Activated CD4-positive, alpha-beta T cell treated with anti-CD3 and anti-CD28 coated beads, Interleukin-10, Interleukin-2, amounts not matched to agents 100 ng/mL and 50 ng/mL, durations not matched to agents 16 hours and 8 hours (primary cell): ENCODE measurements at regions not wholly inside any gene's neighbourhood (a gene's known extent, or its start where the extent isn't known, plus 50 kb on each side); places are given as distances from the start of the nearest gene placed in this dataset.

Experiments used
- DNase-seq: peaks from one replicate; pipeline ENCODE4 v3.0.0-alpha.2; 2020

DNA sequence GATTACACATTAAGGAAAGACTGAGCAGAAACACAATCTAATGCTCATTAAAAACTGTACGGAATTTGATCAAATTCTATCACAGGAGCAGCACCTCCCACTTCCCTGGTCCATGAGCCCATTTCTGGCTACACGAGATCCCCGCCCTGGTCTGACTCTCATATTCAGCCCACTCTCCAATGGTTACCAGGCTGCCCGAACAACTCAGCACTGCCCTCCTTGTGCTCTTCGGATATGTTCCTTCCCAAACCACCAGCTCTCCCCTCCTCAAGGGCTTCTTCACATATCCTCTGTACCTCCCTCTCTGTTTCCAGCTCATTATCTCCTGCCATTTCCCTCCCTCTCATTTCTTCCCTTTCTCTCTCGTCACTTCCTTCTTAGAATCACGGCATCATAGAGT is 180.5 kb downstream of the RSL24D1 start:
- no peak for DNase-seq

DNA sequence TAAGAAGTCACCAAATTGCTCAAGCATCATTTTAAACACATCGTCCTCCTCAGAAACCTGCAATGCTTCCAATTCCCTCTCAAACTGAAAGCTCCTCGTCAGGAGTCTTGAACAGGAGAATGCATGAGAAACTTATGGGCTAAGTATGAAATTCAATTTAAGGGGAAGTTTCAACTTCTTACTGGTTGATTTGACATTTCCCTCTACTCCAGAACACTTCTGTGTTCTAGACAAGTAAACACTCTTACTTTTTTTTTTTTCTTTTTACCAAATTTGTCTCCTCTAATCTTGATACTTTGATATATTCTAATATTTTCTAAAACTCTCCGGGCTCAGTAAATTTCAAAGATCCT is 181.7 kb downstream of the RSL24D1 start:
- DNase-seq: no peak

DNA sequence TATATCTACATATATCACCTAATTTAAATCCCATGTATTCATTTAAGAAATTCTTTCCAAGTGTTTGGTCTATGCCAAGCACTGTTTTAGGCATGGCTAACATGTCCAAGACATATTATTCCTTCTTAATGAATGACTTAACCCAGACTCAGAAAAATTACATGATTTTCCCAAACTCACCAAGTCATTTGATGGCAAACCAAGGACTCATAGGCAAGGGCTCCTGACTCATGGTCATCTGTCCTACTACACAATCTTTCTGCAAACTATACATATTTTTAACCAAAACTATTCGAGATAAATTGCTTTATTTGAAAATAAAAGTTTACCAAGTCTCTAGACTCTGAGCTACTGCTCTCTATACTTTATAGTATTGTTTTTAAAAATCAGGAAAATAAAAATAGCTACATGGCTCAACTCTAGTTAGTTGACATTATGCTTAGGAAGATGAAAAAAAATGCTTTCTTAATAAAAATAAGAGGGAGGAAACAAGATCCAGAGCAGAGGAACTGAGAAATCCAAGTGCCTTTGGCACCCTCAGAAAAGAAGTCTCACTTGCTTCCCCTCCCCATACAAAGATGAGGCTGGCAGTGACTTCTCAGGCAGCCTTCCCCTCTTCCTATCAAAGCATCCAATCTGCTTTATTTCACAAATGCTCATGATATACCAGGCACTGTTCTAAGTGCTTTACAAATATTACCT is 182.2 kb downstream of the RSL24D1 start:
- no peak for DNase-seq

DNA sequence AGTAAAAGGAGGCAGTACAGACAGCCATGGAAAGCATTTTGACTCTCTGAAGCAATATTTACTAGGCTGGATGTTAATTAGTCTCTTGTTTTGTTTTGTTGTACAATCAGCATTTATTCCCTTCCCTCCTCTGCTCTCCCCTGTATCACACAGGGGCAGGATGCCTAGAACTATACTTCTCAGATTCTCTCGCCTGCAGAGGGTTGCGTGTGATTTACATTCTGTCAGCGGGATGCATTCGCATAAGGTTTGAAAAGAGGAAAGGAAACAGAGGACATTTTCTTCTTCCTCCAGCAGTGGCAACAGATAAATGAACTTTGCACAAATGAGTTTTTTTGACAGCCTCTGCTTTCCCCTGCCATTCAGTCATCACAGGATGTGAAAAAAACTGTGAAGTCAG is 188.3 kb downstream of the RSL24D1 start:
- no peak for DNase-seq

DNA sequence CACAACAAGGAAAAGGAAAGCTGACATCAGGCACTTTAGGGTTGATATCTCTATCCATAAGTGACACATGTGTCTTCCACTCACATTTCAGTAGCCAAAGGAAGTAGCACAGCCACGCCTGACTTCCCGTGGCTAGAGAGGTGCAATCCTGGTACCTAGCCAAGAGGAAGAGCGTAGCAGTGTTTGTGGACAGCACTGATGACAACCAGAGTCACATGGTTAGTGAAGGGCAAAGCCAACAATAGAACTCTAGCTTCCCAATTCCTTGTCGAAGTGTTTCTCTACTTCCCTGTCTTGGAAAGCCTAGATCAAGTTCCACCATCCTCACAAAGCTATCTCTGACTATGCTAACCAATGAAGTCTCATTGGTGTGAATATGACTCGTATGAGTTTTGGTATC is 189.2 kb downstream of the RSL24D1 start:
- DNase-seq: no peak

DNA sequence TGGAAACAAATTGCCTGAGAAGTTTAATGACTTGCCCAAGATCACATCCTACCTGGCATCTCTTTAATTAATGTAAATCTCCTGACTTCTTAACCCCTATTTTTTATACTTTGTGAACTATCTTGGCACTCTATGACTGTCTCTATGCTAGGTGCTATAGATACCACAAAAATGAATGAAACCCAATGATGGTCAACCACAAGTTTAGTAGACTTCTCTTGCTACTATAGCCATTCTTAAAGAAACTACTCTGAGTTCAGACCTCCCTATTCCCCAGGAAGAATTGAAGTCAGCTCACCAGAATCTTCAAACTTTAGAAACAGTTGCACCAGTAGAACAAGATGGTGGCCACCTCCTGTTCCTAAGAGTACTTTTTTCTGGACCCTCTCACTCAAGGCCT is 191.1 kb downstream of the RSL24D1 start:
- DNase-seq: no peak

DNA sequence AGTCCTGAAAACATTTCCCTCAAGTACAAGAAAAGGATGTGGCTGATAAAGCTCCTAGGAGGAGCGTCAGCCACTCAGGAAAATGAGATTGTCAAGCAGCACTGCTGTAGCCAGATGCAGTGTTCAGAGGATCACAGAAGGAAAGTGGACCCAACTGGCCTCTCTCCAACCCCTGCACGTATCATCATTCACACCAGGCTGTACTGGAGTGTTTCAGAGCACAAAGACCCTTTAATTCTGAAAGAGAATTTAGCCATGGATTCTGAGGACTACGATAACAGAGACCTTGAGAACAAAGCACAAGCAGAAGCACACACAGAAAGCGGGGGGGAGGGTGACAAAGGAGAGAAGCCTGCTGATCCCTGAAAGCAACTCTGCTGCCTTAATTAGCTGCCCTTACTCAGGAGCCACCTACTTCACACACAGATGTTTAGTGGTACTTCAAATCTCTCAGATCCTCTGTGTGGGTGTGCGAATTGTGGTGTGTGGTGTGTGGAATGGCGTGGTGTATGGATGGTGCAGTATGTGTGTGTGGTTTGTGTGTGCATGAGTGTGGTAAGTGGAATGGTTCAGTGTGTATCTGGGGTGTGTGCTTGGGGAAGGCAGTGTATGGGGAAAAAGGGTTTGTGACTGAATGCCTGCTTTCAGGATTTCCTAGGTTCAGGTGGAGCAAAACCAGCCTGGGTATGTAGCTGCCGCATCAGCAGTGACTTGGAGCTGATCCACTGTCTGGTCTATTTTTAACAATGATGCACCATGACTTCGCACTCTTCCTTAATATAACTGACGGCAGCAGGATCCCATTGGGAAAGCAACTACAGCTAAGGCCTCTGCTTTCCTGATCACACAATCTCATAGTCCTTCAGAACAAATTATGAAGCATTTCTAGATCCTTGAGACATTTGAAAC is 192.5 kb downstream of the RSL24D1 start:
- DNase-seq: no peak

DNA sequence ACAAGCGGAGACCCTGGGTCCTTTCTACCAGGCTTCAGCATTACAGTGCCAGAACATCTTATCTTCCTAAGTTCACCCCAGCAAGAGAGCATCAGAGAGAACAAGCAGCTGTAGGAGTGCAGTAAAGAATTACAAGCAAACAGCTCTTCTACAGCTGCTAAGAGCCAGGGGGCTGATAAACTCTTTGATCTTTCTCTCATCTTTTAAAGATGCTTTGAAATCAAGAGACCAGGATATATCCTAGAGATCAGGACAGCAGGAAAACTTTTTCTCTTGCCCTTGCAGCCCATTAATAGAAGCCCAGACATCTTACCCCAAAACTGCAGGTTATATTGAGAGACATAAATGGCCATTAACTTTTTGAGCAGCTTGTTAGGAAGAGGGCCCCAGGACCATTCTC is 198.1 kb downstream of the RSL24D1 start:
- DNase-seq: no peak

DNA sequence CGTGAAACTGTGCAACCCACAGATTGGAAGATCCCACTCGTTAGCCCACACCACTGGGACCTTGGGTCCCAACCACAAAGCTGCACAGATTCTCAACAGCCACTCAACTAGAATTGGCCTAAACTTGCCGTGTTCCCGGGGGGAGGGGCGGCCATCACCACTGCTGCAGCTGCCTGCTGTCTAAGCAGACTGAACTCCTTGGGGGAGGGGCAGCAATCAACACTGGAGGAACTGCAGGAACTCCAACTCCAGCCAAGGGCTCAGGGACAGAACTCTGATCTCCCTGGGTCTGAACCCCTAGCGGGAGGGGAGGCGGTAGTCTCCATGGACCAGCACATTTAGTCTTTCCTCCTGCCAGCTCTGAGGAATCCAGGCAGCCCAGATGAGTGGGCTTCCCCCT is 205.9 kb downstream of the RSL24D1 start:
- DNase-seq: no peak

DNA sequence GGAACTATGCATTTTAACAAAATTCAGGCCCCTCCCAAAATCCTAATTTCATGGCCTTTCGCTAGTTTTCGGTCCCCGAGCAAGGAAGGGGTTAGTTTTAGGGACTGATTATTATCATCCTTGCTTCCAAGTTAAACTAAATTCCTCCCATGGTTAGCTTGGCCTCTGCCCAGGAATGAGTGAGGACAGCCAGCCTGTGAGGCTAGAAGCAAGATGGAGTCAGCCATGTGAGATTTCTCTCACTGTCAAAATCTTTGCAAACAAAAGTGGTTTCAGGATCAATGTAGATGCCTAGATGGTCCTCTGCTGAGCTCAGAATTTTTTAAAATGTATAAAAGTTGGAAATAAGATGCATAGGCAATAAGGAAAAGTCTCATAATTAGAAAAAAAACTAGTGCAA is 208.9 kb downstream of the RSL24D1 start:
- DNase-seq: no peak

DNA sequence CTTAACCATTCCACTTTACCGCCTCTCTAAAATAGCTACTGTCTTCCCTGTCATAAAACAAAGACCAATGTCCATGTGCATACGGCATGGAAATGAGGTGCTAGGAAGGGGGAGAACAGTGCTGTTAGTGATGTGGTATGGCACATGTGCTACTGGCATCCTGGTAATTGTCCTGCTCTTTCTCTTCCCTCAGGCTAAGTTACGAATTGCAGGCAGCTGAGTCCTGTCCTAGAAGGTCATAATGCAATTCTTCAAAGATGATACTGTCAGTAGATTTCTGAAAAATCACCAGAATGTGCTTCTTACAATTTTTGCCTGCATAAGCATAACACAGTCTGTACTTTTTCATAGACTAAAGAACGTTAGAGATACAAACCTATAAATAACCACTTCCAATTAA is 216.8 kb downstream of the RSL24D1 start:
- DNase-seq: no peak

DNA sequence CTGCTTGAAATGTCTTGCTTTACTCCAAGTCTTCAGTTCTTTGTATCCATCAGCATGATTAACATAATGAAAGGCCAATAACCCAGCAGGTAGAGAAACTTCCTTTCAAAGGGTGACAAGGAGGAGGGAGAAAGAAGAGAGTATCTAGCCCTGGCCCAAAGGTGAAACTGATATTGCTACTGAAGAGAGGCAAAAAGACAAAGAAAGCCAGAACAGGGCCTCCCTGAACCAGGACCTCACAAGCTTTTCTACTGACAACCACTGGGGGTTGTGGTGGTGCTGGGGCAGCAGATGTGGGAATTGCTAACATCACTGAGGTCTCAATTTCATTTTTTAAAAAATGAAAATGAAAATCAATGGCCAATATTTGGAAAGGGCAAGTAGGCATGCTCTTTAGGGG is 234.1 kb downstream of the RSL24D1 start:
- DNase-seq: no peak

DNA sequence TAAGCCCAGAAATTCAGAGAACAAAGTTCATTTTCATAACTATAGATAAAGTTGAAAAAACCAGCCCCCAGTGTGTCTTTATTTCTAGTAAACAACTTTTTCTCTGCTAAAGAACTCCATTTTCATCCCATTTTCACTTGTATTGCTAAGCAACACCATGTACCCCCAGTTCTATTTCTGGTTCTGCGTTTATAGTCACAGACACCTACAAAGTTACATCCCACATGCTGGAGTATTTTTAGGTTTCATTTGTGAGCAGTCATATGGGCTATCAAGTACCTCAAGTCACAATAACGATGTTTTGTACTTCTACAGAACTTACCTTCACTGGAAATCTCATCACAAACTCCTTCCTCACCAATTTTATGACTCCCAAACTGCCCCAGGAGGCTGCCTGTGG is 236.5 kb downstream of the RSL24D1 start:
- no peak for DNase-seq

DNA sequence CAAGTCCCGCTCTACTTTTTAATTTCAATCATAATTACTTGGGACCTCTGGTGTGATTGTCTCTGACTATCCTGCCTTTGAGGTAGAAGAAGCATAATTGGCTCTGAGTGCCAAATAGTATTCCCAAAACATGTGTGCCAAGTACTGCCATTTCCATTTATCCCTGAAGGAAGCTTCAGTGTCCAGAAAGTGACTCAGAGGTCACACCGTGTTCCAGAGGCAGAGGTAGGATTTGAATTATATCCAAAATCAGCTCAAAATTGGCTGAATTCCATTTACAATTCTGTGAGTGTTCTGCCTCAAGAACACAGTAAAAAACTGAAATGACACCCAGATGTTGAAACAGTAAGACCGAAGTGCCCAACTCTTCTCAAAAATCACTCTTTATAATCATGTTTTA is 255.3 kb downstream of the RSL24D1 start:
- no peak for DNase-seq

DNA sequence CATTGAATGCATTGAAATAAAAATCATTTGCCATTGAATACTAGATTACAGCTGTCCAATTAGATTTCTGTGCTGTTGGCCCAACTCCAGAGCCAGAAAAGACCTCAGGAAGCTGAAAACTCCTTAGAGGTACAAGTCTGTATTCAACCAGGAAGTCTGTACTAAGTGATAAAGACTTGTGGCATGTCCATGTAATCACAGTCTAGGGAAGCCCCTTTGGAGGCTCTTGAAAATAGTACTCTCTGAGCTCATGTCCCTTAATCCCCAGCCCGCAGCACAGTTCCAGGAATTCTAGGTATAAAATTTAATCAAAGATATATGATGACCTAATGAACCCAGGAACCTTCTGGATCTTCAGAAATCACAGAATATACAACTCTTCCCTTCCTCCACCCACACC is 279.4 kb downstream of the RSL24D1 start:
- DNase-seq: no peak

DNA sequence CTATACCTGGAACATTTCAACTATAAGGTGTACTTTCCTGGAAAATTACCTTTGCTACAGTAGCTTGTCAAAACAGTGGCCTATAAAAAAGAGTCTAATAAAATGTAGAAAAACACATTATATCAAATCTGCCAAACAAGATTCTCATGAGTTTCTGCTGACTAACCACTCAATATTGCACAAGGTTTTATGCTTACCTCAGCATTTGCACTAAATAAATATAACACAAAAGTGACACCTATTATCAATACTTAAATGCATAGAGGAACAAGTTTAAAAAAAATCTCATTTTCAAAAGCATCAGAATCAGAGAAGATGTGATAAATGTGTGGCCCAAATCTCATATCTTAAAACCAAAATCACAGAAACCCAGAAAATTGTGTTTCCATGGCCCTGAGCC is 281.4 kb downstream of the RSL24D1 start:
- no peak for DNase-seq

DNA sequence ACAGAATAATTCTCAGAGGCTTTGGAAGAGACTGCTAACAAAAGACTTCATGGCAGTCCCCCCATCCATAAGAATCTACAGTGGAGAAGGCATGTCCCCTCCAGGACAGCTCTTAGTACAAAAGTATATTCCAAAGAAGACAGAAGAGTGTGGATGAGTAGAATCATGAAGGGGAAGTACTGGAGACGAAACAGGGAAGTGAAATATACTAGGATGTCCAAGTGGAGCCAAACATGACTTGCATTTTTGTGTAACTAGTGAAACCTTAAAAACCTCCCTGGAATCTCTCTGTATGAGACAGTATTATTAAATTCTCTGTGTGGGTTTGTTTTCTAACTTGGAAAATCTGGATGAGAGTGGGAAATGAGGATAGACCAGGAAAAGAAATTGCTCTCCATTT is 312.4 kb downstream of the RSL24D1 start:
- DNase-seq: no peak

DNA sequence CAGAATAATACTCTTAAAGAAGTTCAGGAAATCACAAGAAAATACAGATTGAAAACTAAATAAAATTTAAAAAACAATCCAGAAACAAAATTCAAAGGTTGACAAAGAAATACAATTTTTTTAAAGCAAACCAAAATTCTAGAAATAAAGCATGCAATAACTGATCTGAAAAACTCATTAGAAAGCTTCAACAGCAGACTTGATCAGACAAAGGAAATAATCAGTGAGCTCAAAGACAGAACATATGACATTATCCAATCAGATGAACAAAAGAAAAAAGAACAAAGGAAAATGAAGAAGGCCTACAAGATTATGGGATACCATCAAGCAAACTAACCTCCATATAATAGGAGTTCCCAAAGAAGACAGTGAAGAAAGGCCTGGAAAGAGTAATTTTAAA is 336.8 kb downstream of the RSL24D1 start:
- DNase-seq: no peak

DNA sequence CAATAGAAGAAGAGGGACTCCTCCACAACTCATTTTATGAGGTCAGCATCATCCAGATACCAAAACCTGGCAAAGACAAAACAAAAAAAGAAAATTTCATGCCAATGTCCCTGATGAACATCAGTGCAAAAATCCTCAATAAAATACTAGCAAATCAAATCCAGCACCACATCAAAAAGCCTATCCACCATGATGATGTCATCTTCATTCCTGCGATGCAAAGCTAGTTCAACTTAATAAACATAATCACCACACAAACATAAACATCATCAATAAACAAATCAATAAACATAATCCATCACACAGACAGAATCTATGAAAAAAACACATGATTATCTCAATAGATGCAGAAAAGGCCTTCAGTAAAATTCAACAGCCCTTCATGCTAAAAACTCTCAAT is 342.1 kb downstream of the RSL24D1 start:
- DNase-seq: no peak

DNA sequence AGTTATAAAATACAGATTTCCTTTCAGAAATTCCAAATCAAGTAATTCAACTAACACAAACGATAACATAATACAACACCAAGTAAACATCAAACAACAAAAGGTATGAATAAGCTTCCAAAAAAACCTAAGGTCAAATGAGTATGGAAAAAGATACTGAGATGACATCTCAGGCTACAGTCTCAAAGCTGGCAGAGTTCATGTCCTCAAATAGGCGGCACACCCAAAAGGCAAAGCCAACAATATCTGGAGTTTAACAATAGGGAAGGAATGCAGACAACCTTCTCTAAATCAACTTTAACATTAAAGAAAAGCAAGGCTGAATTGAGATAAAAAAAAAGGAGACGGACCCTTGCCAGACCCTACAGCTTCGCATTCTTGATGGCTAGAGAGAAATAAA is 346.6 kb downstream of the RSL24D1 start:
- DNase-seq: no peak

DNA sequence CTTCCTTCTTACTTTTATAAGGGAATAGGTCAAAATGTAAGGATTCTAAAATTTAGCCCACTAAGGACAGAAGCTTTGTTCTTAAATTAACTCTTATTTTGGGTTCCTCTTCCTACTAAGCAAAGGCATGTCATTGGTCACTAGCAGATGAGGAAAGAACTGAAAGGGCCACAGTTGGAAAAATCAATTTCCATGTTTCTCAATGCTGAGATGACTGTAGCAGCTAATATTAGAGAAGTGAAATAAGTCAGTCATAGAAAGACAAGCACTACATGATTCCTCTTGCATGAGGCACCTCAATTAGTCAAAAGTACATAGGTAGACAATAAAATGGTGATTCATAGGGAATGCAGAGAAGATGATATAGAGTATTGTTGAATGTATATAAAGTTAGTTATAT is 353.7 kb downstream of the RSL24D1 start:
- DNase-seq: no peak

DNA sequence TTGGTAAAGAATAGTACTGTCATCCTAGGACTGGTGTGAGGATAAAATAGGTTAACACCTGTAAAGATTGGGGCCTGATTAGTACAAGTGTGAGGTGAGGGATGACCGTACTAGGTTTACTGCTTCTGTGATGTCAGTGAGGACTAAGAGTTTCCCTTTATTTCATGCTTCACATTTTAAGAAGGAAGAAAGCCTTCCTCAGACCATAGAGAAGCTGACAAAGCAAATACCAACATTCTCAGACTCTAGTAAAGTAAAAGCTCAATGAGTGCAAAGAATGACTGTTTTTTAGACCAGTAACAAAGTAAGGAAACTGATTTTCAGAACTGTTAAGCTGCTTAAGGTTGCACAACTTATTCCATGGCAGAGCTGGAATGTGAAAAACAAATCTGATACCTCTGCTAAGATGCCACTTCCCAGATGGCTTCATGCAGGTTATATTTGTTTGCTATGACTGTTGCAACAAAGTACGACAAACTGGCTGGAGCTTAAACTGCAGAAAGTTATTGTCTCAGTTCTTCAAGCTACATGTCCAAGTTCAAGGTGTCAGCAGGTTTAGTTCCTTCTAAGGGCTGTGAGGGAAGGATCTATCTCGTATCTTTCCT is 354.9 kb downstream of the RSL24D1 start:
- DNase-seq: peak; percentile 14

DNA sequence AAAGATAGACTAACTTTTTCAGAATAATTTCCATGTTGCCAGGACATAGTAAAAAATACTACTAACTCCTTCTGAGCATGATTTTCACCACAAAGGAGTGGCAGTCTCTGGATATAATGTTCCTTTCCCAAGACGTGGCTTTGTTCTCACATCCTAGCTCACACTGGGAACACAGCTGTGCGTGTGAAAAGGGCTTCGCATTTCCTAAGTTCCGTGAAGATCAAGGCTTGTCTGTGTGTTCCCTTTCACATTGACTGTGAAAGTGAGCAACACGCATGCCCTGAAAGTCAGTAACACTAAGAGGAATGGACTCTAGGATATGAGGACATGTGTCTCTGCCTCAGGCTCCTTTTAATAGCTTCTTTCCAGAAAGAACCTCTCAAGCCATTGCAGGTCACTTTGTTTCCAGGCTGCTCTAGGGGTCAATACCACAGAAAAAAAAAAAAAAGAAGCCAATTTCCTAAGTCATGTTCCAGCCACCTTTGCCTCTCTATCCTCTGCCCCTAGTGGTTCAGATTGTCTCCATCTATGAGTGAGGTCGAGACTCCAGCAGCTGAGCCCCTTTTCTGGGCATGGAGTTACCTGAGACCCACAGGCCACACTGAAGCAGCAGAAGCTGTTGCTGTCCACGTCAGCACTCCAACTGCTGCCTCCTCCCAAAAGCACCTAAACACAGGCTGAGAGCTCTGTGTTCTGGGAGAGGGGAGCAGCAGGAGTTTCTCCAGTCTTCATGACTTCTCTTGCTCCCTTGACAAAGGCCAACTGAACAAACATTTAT is 355.9 kb downstream of the RSL24D1 start:
- peak; percentile 1 for DNase-seq
